IPS DF 6.9 (cell line): ENCODE measurements at regions not wholly inside any gene's neighbourhood (a gene's known extent, or its start where the extent isn't known, plus 50 kb on each side); places are given as distances from the start of the nearest gene placed in this dataset.
"Not testable (repeated sequence)": the region's sequence is repeated elsewhere in the genome, so short reads cannot be mapped to it uniquely, and the experiment has no call there.

Experiments
- DNase-seq: peaks from one replicate; pipeline ENCODE4 v3.0.0-alpha.2; 2013; ENCODE audit warnings: low read depth, low spot score
- H3K27ac ChIP-seq: one replicate; pipeline ENCODE4 v1.5.1; 2013; ENCODE audit warnings: low read length, control low read depth
- H3K27me3 ChIP-seq: 2 replicates; pipeline ENCODE4 v1.6.1; 2013; ENCODE audit warnings: mild to moderate bottlenecking, low read length; ENCODE audit not compliant: control insufficient read depth, insufficient read depth
- H3K36me3 ChIP-seq: 2 replicates; pipeline ENCODE4 v1.6.1; 2013; ENCODE audit warnings: low read length; ENCODE audit not compliant: control insufficient read depth, insufficient read depth
- H3K4me1 ChIP-seq: 2 replicates; pipeline ENCODE4 v1.6.1; 2013; ENCODE audit warnings: low read length; ENCODE audit not compliant: control insufficient read depth, insufficient read depth
- H3K4me3 ChIP-seq: 2 replicates; pipeline ENCODE4 v1.5.1; 2013; ENCODE audit warnings: mild to moderate bottlenecking, low read length
- H3K9me3 ChIP-seq: 2 replicates; pipeline ENCODE4 v1.6.1; 2013; ENCODE audit warnings: low read length, inconsistent platforms; ENCODE audit not compliant: control insufficient read depth, insufficient read depth
- WGBS: extraction: QIAGEN DNeasy Blood & Tissue Kit; methylation state at CpG from one replicate; pipeline ENCODE4 v1.1.7; 2013; ENCODE audit warnings: mixed read lengths, missing lambda C conversion rate; ENCODE audit not compliant: insufficient read length, insufficient coverage; 5-methylcytosine and 5-hydroxymethylcytosine counted together

DNA sequence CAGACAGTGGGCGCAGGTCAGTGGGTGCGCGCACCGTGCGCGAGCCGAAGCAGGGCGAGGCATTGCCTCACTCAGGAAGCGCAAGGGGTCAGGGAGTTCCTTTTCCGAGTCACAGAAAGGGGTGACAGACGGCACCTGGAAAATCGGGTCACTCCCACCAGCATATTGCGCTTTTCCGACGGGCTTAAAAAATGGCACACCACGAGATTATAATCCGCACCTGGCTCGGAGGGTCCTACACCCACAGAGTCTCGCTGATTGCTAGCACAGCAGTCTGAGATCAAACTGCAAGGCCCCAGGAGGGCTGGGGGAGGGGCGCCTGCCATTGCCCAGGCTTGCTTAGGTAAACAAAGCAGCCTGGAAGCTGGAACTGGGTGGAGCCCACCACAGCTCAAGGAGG is 372.2 kb downstream of the NKX6-1 start:
- H3K36me3 ChIP-seq, H3K4me1 ChIP-seq, DNase-seq, H3K9me3 ChIP-seq, H3K27me3 ChIP-seq, H3K27ac ChIP-seq: not testable (repeated sequence)
- peak overlapping the region; percentile 16; the same call in 1 of the 2 replicates for H3K4me3 ChIP-seq
- WGBS = no CpG with 5 or more reads among the region's 20 CpGs

DNA sequence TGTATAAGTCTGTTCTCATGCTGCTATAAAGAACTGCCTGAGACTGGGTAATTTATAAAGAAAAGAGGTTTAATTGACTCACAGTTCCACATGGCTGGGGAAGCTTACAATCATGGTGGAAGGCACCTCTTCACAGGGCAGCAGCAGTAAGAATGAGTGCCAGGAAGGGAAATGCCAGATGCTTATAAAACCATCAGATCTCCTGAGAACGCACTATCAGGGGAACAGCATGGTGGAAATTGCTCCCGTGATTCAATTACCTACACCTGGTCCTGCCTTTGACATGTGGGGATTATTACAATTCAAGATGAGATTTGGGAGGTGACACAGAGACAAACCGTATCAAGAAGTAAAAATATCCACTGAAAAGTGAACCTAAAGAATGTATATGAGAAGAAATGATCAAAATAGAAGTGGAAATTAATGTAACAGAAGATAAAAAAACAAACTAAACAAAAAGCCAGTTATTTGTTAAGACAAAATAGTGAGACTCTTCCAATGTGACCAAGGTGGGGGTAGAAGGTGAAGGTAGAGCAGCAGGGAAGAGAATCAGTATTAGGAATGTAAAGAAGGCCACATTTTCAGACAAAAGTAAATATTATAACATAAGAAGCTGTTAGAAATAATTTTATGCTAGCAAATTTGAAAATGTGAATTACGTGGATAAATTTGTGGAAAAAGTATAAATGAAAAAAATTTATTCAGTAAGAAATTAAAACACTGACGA is 372.9 kb downstream of the NKX6-1 start:
- no peaks in the 10 kb centered on the region for H3K9me3 ChIP-seq
- H3K27me3 ChIP-seq = no peaks in the 10 kb centered on the region
- WGBS = 100% methylated on average over 2 of the region's 5 CpGs
- no peak for DNase-seq
- no peak overlapping the region for H3K27ac ChIP-seq
- no peak overlapping the region for H3K4me3 ChIP-seq
- no peaks in the 10 kb centered on the region for H3K4me1 ChIP-seq
- no peaks in the 10 kb centered on the region for H3K36me3 ChIP-seq

DNA sequence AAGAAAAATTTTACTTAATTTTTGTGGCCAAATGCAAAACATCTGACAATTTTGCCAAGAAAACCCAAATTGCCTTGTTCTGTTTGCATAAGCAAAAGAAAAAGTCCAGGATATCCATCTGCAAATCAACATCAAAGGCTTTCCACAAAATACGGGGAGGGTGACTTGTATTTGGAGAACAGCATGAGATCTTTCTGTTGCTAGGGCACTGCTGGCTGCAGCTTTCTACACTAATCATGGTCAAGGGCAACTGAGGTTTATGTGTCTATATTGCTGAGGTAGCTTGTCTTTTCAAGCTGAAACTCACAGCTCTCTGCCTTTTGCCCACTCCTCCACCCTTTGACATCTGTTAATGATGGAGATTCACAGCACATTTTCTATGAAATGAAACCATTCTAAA is 389.1 kb downstream of the NKX6-1 start:
- no CpG with 5 or more reads among the region's 1 CpG for WGBS
- no peaks in the 10 kb centered on the region for H3K4me1 ChIP-seq
- H3K27me3 ChIP-seq = no peaks in the 10 kb centered on the region
- no peak overlapping the region for H3K4me3 ChIP-seq
- H3K36me3 ChIP-seq = no peaks in the 10 kb centered on the region
- no peak overlapping the region for H3K27ac ChIP-seq
- H3K9me3 ChIP-seq = no peaks in the 10 kb centered on the region
- no peak for DNase-seq

DNA sequence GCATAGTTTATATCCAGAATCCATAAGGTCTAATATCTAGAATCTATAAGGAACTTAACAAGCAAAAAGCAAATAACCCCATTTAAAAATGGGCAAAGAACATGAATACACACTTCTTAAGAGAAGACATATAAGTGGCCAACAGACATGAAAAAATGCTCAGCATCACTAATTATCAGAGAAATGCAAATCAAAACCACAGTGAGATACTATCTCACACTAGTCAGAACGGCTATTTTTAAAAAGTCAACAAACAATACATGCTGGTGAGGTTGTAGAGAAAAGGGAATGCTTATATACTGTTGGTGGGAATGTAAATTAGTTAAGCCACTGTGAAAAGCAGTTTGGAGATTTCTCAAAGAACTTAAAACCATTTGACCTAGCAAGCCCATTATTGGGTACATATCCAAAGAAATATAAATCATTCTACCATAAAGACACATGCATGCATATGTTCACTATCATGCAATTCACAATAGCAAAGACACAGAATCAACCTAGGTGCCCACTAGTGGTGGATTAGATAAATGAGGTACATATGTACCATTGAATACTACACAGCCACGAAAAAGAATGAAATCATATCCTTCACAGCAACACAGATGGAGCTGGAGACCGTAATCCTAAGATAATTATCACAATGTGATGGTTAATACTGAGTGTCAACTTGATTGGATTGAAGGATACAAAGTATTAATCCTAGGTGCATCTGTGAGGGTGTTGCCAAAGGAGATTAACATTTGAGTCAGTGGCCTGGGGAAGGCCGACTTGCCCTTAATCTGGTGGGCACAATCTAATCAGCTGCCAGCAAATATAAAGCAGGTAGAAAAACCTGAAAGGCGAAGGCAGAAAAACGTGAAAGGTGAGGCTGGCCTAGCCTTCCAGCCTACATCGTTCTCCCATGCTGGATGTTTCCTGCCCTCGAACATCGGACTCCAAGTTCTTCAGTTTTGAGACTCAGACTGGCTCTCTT is 397.2 kb downstream of the NKX6-1 start:
- WGBS = no CpG with 5 or more reads among the region's 9 CpGs
- not testable (repeated sequence) for DNase-seq, H3K27me3 ChIP-seq, H3K9me3 ChIP-seq, H3K36me3 ChIP-seq, H3K4me3 ChIP-seq, H3K4me1 ChIP-seq, H3K27ac ChIP-seq

DNA sequence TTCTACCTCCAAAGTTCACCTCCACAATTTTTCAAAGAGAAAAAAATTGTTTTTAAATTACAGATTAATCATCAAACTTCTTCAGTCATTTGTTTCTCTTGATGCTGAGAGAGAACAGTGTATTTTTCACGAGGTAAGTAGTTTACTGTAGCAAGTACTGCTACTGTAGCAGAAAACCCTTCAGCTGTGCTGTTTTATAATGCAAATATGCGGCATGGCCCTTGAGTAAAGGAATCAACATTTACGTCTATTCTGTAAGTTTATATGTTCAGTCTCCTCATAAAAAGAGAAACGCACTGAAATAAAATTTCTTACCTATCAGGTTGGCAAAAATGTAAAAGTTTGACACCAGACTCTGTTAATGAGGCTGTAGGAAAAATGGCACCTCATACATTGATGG is 399.0 kb downstream of the NKX6-1 start:
- Histone ChIP-seq H3K27me3 (no peaks in the 10 kb centered on the region), H3K9me3 (no peaks in the 10 kb centered on the region), H3K4me1 (no peaks in the 10 kb centered on the region), H3K36me3 (no peaks in the 10 kb centered on the region), H3K4me3 (no peak overlapping the region), H3K27ac (no peak overlapping the region)
- no CpG with 5 or more reads among the region's 4 CpGs for whole genome bisulfite sequencing
- DNase-seq = no peak

DNA sequence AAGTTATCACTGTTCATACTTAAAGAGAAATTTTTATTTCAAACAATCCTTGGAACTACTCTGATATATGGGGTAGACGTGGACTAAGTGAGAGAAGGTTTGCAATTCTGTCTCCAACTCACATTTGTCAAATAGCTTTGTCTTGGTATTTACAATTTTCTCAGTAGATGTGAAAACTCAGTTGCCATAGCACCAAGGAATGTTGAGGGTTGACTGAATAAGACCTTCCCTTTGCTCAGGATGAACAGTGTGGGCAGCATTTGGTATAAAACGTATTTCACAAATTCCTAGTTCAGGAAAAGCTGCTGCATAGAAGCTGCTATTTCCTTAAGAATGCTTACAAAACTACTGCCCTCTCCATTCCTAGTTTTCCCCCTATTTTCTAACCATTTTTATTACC is 399.5 kb downstream of the NKX6-1 start:
- no peak for DNase-seq
- Histone ChIP-seq H3K4me1 (no peaks in the 10 kb centered on the region), H3K36me3 (no peaks in the 10 kb centered on the region), H3K4me3 (no peak overlapping the region), H3K27me3 (no peaks in the 10 kb centered on the region), H3K27ac (no peak overlapping the region), H3K9me3 (no peaks in the 10 kb centered on the region)
- WGBS = no CpG with 5 or more reads among the region's 2 CpGs

DNA sequence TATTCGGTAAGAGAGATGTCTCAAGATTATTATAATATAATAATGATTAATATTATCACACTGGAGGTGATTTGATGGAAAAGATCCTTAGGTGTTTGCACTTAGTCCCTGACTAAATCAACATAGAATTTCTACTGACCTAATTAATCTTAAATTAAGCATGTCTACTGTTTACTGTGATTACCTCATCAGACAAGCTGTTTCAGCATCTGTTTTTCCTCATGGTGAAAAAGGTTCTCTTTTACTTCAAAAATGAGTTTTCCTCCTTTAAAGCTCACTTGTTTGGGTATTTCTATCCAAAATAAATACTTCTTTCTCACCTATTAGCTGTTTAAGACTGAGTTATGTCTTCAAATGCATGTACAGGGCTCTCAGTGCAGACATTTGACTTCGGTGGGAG is 407.8 kb downstream of the NKX6-1 start:
- Histone ChIP-seq H3K27me3 (no peaks in the 10 kb centered on the region), H3K27ac (no peak overlapping the region), H3K4me1 (peaks cover 2% of the 10 kb centered on the region; the same call in 1 of the 2 replicates), H3K9me3 (no peaks in the 10 kb centered on the region), H3K4me3 (no peak overlapping the region), H3K36me3 (no peaks in the 10 kb centered on the region)
- DNase-seq = no peak
- WGBS = 100% methylated on average over 1 of the region's 2 CpGs

DNA sequence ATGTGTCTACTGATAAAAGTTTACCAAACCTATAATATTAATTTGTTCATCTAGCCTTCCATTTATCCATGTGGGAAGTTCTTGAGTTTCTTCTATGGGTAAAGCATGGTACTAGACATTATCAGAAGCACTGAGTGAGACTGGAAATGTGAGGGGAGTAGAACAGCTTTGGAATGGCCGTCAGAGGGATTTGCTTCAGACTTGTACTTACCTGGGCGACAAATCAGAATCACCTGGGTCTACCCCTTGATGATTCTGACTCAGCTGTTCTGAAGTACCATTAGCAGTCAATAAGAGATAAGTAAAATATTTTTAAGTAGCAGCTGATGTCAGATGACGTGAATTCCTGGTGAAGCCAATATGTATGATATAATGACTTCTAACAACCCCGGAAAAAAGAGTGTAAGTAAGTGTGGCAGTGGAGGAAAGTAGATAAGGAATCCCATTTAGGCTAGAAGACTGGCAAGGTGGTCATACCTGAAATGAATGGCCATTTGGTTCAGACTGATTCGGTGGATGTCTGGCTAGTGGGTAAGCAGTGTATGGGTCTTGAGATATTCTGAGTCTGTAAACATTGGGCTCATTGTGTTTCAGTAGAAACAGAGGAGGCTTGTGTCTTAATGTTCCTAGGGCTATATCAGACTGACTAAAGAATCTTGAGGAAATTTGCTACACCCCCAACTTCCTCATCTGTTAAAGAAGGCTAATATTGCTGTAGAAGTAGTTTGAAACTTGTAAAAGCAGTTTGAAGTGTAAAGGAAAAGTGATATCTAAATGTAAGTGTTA is 409.2 kb downstream of the NKX6-1 start:
- Histone ChIP-seq H3K27ac (no peak overlapping the region), H3K36me3 (no peaks in the 10 kb centered on the region), H3K4me1 (peaks cover 2% of the 10 kb centered on the region; the same call in 1 of the 2 replicates), H3K27me3 (no peaks in the 10 kb centered on the region), H3K4me3 (no peak overlapping the region), H3K9me3 (no peaks in the 10 kb centered on the region)
- DNase-seq = no peak
- WGBS = no CpG with 5 or more reads among the region's 5 CpGs

DNA sequence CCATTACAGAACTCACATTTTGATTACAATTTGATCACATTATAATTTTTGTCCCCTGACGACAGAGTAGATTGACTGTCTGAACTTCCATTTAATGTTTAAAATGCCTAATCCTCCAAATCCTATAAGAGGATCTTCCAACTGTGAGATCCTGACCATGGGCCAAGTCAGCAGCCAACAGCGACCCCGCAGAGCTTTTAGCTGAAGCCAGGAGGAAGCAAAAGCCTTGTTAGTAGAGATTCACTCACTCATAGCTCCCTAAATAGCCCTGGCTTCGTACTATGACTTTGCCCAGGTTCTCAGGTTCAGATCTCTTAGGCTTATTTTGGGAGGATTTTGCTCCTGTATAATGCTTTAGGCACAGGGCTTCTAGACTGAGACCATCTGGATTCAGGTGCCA is 413.1 kb downstream of the NKX6-1 start:
- Histone ChIP-seq H3K27me3 (no peaks in the 10 kb centered on the region), H3K4me3 (no peak overlapping the region), H3K9me3 (no peaks in the 10 kb centered on the region), H3K36me3 (no peaks in the 10 kb centered on the region), H3K4me1 (peaks cover 2% of the 10 kb centered on the region; the same call in 1 of the 2 replicates), H3K27ac (no peak overlapping the region)
- WGBS = no CpG with 5 or more reads among the region's 4 CpGs
- DNase-seq = no peak

DNA sequence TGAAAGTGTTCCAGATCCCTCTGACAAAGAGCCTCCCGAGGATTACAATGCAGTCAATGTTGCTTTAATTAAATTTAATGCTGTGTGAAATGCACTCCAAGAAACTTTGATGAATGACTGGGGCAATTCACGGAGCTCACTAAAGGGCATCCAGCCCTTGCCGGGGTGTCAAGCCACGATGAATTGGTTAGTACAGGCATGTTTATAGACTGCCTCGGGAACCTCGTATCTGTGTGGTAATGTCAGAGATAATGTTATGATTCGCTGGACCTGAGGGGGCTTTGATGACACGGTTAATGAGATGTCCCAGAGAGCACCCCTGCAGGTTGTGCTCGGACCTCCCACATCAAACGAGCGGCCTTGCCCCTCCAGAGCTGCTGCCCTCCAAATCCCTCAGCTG is 428.8 kb downstream of the NKX6-1 start:
- DNase-seq = no peak
- Histone ChIP-seq H3K4me1 (no peaks in the 10 kb centered on the region), H3K27ac (no peak overlapping the region), H3K9me3 (no peaks in the 10 kb centered on the region), H3K36me3 (no peaks in the 10 kb centered on the region), H3K27me3 (no peaks in the 10 kb centered on the region), H3K4me3 (no peak overlapping the region)
- WGBS = no CpG with 5 or more reads among the region's 11 CpGs
